ENCODE measurements at regions not wholly inside any gene's neighbourhood (a gene's known extent, or its start where the extent isn't known, plus 50 kb on each side); places are given as distances from the start of the nearest gene placed in this dataset.

DNA sequence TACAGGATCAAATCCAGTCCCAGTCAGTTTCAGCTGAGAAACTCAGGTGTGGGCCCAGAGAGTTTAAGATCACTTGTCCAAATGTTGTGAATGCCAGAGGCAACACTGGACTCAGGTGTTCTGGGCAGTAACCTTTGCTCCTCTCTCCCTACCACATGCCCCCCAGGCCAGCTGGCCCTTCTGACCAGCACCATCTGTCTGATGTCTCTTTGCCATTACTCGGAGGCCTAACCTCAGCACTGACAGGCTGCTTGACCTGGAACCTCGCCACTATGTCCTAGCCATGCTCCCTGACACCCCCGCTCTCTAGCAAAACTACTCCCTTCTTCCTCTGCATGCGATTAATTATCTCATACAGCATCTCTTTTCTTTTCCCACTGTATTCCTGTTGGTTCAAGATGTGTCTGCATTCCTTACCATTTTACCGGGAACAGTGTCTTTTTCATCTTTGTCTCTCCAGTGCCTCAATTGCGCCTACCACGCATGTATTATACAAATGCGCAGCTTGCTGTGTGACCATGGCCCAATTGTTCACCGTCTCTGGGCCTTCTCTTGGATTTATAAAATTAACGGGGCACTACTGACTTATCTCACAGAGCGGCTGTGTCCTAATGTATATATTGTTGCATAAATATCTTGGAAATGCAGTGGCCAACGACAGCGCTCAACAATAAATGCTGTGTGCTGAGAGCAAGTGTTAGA, 159.5 kb upstream of the IRF2BP2 start:
- Histone ChIP-seq H3K4me2 (replicated peaks; ENCODE audit: extremely low read depth, low read length, poor library complexity, severe bottlenecking) (no peak overlapping the region), H3K79me2 (ENCODE audit: insufficient read depth, low read length) (peaks cover 6% of the 10 kb centered on the region), H3K36me3 (replicated peaks in 1 of 2; ENCODE audit: control insufficient read depth in 1 of 2, insufficient read depth in 2 of 2, low read length in 2 of 2) (no peaks in the 10 kb centered on the region), H2AFZ (ENCODE audit: insufficient read depth, low read depth, low read length, poor library complexity, severe bottlenecking) (no peak overlapping the region), H3K4me3 (replicated peaks in 1 of 3; ENCODE audit: low read depth in 2 of 3, low read length in 3 of 3) (no peak overlapping the region), H4K20me1 (ENCODE audit: insufficient read depth, low read length) (no peaks in the 10 kb centered on the region), H3K27ac (ENCODE audit: low read depth in 1 of 2, low read length in 2 of 2) (no peak overlapping the region), H3K9me3 (replicated peaks in 1 of 2; ENCODE audit: control insufficient read depth in 1 of 2, insufficient read depth in 1 of 2, low read length in 2 of 2) (no peaks in the 10 kb centered on the region), H3K9ac (ENCODE audit: insufficient read depth, low read length, poor library complexity, severe bottlenecking) (no peak overlapping the region), H3K4me1 (ENCODE audit: control insufficient read depth in 1 of 2, insufficient read depth in 2 of 2, low read length in 2 of 2) (peaks cover 56 to 61% of the 10 kb centered on the region in 2 donors), H3K27me3 (ENCODE audit: control insufficient read depth in 2 of 2, insufficient read depth in 2 of 2, low read length in 2 of 2) (no peaks in the 10 kb centered on the region)
- TF ChIP-seq, protein P1, sequence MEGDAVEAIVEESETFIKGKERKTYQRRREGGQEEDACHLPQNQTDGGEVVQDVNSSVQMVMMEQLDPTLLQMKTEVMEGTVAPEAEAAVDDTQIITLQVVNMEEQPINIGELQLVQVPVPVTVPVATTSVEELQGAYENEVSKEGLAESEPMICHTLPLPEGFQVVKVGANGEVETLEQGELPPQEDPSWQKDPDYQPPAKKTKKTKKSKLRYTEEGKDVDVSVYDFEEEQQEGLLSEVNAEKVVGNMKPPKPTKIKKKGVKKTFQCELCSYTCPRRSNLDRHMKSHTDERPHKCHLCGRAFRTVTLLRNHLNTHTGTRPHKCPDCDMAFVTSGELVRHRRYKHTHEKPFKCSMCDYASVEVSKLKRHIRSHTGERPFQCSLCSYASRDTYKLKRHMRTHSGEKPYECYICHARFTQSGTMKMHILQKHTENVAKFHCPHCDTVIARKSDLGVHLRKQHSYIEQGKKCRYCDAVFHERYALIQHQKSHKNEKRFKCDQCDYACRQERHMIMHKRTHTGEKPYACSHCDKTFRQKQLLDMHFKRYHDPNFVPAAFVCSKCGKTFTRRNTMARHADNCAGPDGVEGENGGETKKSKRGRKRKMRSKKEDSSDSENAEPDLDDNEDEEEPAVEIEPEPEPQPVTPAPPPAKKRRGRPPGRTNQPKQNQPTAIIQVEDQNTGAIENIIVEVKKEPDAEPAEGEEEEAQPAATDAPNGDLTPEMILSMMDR (IDR thresholded peaks at IDR 0.05), result no peak
- Mint-ChIP-seq H3K9me3 (no peaks in the 10 kb centered on the region), H3K4me1 (peaks cover 58% of the 10 kb centered on the region), H3K4me3 (no peak overlapping the region), H3K27ac (peak overlapping the region in 5 of 7 donors; percentile 47 to 85 (median 73)), H3K27me3 (ENCODE audit: low read depth in 3 of 3) (peaks cover 0 to 4% (median 0%) of the 10 kb centered on the region in 3 donors), H3K36me3 (peaks cover 3 to 5% of the 10 kb centered on the region in 2 donors)
- WGBS (ENCODE audit: insufficient coverage), result 97% methylated on average over 11 of the region's 13 CpGs
- intact Hi-C loops (cut with micrococcal nuclease), result no loop called here
- no peak for DNase-seq

DNA sequence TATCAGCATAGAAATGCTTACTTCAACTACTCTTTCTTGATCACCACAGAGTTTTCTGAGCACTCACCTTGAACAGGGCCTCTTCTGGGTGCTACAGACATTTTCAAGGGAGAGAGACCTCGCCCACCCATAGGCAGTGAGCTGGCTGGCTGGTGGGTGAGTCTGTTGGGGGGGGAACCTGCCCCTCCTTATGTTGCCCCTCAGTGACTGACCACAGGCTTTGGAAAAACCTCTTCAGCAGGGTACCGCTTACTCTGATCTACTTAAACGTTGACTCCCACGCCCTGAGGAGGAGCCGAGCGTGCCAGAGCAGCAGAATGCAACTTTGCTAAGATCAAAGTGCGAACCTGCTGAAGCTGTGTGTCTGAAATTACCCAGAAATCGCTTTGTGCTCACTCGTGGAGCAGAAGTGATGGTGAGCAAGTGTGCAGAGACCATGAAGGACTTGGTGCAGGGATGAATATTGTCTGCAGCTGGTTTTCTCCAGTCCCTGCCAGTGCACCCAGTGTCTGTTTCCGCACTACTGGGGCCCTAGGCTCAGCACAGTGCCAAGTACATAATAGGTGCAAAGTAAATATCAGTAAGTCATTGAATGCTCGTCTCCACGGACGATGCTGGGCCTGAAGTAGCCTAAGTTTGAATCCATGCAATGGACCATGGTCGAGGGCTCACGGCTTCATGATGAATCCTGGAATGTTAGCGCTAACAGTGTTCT, 158.7 kb upstream of the IRF2BP2 start:
- no peaks in the 10 kb centered on the region for H3K36me3 ChIP-seq (replicated peaks in 1 of 2; ENCODE audit: control insufficient read depth in 1 of 2, insufficient read depth in 2 of 2, low read length in 2 of 2)
- H4K20me1 ChIP-seq (ENCODE audit: insufficient read depth, low read length), result no peaks in the 10 kb centered on the region
- TF ChIP-seq, protein P1 (IDR thresholded peaks at IDR 0.05), result no peak
- whole genome bisulfite sequencing (ENCODE audit: insufficient coverage), result 88% methylated on average over 13 of the region's 16 CpGs
- no peaks in the 10 kb centered on the region for H3K9me3 ChIP-seq (replicated peaks in 1 of 2; ENCODE audit: control insufficient read depth in 1 of 2, insufficient read depth in 1 of 2, low read length in 2 of 2)
- intact Hi-C loops (cut with micrococcal nuclease), result no loop called here
- H2AFZ ChIP-seq (ENCODE audit: insufficient read depth, low read depth, low read length, poor library complexity, severe bottlenecking), result no peak overlapping the region
- H3K27me3 ChIP-seq (ENCODE audit: control insufficient read depth in 2 of 2, insufficient read depth in 2 of 2, low read length in 2 of 2), result no peaks in the 10 kb centered on the region
- H3K4me1 ChIP-seq (ENCODE audit: control insufficient read depth in 1 of 2, insufficient read depth in 2 of 2, low read length in 2 of 2), result peaks cover 53 to 54% of the 10 kb centered on the region in 2 donors
- H3K27ac ChIP-seq (ENCODE audit: low read depth in 1 of 2, low read length in 2 of 2), result no peak overlapping the region
- Mint-ChIP-seq H3K4me3 (no peak overlapping the region), H3K27ac (peak overlapping the region in 6 of 7 donors; percentile 38 to 82 (median 58)), H3K9me3 (no peaks in the 10 kb centered on the region), H3K27me3 (ENCODE audit: low read depth in 3 of 3) (peaks cover 0 to 7% (median 0%) of the 10 kb centered on the region in 3 donors), H3K4me1 (peaks cover 62% of the 10 kb centered on the region), H3K36me3 (peaks cover 3 to 5% of the 10 kb centered on the region in 2 donors)
- H3K79me2 ChIP-seq (ENCODE audit: insufficient read depth, low read length), result no peaks in the 10 kb centered on the region
- no peak for DNase-seq
- no peak overlapping the region for H3K4me3 ChIP-seq (replicated peaks in 1 of 3; ENCODE audit: low read depth in 2 of 3, low read length in 3 of 3)
- no peak overlapping the region for H3K4me2 ChIP-seq (replicated peaks; ENCODE audit: extremely low read depth, low read length, poor library complexity, severe bottlenecking)
- no peak overlapping the region for H3K9ac ChIP-seq (ENCODE audit: insufficient read depth, low read length, poor library complexity, severe bottlenecking)

All from CD14-positive monocyte (primary cell).